Skeletal muscle satellite cell (primary cell): ENCODE measurements at regions not wholly inside any gene's neighbourhood (a gene's known extent, or its start where the extent isn't known, plus 50 kb on each side); places are given as distances from the start of the nearest gene placed in this dataset.

Experiments
- H3K27me3 ChIP-seq: 2 replicates; pipeline ENCODE4 v1.7.0; 2013; ENCODE audit warnings: low read length; ENCODE audit not compliant: control insufficient read depth, insufficient read depth
- H3K36me3 ChIP-seq: 2 replicates; pipeline ENCODE4 v1.7.0; 2013; ENCODE audit warnings: mild to moderate bottlenecking, control low read depth, low read length; ENCODE audit not compliant: insufficient read depth
- H3K4me1 ChIP-seq: 2 replicates; pipeline ENCODE4 v1.7.0; 2013; ENCODE audit warnings: low read length; ENCODE audit not compliant: control insufficient read depth, insufficient read depth
- H3K4me2 ChIP-seq: 2 replicates; pipeline ENCODE4 v1.7.0; 2013; ENCODE audit warnings: mild to moderate bottlenecking, low read length
- H3K4me3 ChIP-seq: 2 replicates; pipeline ENCODE4 v1.7.0; 2013; ENCODE audit warnings: low read length
- H3K9ac ChIP-seq: 2 replicates; pipeline ENCODE4 v1.7.0; 2013; ENCODE audit warnings: mild to moderate bottlenecking, low read depth, low read length, moderate library complexity
- H3K9me3 ChIP-seq: replicated peaks from 2 replicates; pipeline ENCODE4 v1.7.0; 2013; ENCODE audit warnings: mild to moderate bottlenecking, control low read depth, low read length

- no peaks in the 10 kb centered on the region for H3K4me1 ChIP-seq
- no peaks in the 10 kb centered on the region for H3K9me3 ChIP-seq
- H3K36me3 ChIP-seq = no peaks in the 10 kb centered on the region
- no peak overlapping the region for H3K4me3 ChIP-seq
- no peak overlapping the region for H3K9ac ChIP-seq
- no peak overlapping the region for H3K4me2 ChIP-seq
- H3K27me3 ChIP-seq = no peaks in the 10 kb centered on the region
Measured at GRCh38 chr4:173866322-173867026, 336.4 kb upstream of the HAND2 start.

GRCh38 chr4:173862754-173863153 is 332.7 kb upstream of the HAND2 start:
- H3K27me3 ChIP-seq = no peaks in the 10 kb centered on the region
- no peaks in the 10 kb centered on the region for H3K9me3 ChIP-seq
- no peak overlapping the region for H3K4me3 ChIP-seq
- no peak overlapping the region for H3K4me2 ChIP-seq
- H3K36me3 ChIP-seq = no peaks in the 10 kb centered on the region
- H3K4me1 ChIP-seq = no peaks in the 10 kb centered on the region
- no peak overlapping the region for H3K9ac ChIP-seq

GRCh38 chr4:173860094-173860493 is 330.1 kb upstream of the HAND2 start:
- Histone ChIP-seq H3K27me3 (no peaks in the 10 kb centered on the region), H3K4me2 (no peak overlapping the region), H3K36me3 (no peaks in the 10 kb centered on the region), H3K9ac (no peak overlapping the region), H3K9me3 (no peaks in the 10 kb centered on the region), H3K4me1 (no peaks in the 10 kb centered on the region), H3K4me3 (no peak overlapping the region)

GRCh38 chr4:173859091-173859713 is 329.2 kb upstream of the HAND2 start:
- no peaks in the 10 kb centered on the region for H3K9me3 ChIP-seq

GRCh38 chr4:173858471-173858870 is 328.4 kb upstream of the HAND2 start:
- Histone ChIP-seq H3K27me3 (no peaks in the 10 kb centered on the region), H3K9me3 (no peaks in the 10 kb centered on the region), H3K36me3 (no peaks in the 10 kb centered on the region), H3K4me3 (no peak overlapping the region), H3K9ac (no peak overlapping the region), H3K4me1 (no peaks in the 10 kb centered on the region), H3K4me2 (no peak overlapping the region)

More at GRCh38 chr4:173859091-173859713, 329.2 kb upstream of the HAND2 start:
- H3K27me3 ChIP-seq = no peaks in the 10 kb centered on the region
- no peak overlapping the region for H3K4me3 ChIP-seq
- no peak overlapping the region for H3K4me2 ChIP-seq
- H3K36me3 ChIP-seq = no peaks in the 10 kb centered on the region
- no peak overlapping the region for H3K9ac ChIP-seq
- no peaks in the 10 kb centered on the region for H3K4me1 ChIP-seq

- Histone ChIP-seq H3K4me3 (no peak overlapping the region), H3K9me3 (no peaks in the 10 kb centered on the region), H3K9ac (no peak overlapping the region), H3K4me1 (no peaks in the 10 kb centered on the region), H3K4me2 (no peak overlapping the region), H3K27me3 (no peaks in the 10 kb centered on the region), H3K36me3 (no peaks in the 10 kb centered on the region)
Measured at GRCh38 chr4:173857828-173858227, 327.8 kb upstream of the HAND2 start.

GRCh38 chr4:173855015-173855414 is 325.0 kb upstream of the HAND2 start:
- Histone ChIP-seq H3K4me1 (no peaks in the 10 kb centered on the region), H3K27me3 (no peaks in the 10 kb centered on the region), H3K4me3 (no peak overlapping the region), H3K9ac (no peak overlapping the region), H3K4me2 (no peak overlapping the region), H3K36me3 (no peaks in the 10 kb centered on the region), H3K9me3 (no peaks in the 10 kb centered on the region)

GRCh38 chr4:173852775-173853174 is 322.7 kb upstream of the HAND2 start:
- no peaks in the 10 kb centered on the region for H3K36me3 ChIP-seq

GRCh38 chr4:173845580-173845979 is 315.6 kb upstream of the HAND2 start:
- no peak overlapping the region for H3K4me3 ChIP-seq
- H3K27me3 ChIP-seq = no peaks in the 10 kb centered on the region

More at GRCh38 chr4:173852775-173853174, 322.7 kb upstream of the HAND2 start:
- H3K9ac ChIP-seq = no peak overlapping the region
- H3K27me3 ChIP-seq = no peaks in the 10 kb centered on the region
- H3K4me3 ChIP-seq = no peak overlapping the region
- no peak overlapping the region for H3K4me2 ChIP-seq
- H3K9me3 ChIP-seq = no peaks in the 10 kb centered on the region
- no peaks in the 10 kb centered on the region for H3K4me1 ChIP-seq

GRCh38 chr4:173839865-173840264 is 309.8 kb upstream of the HAND2 start:
- H3K9me3 ChIP-seq = no peaks in the 10 kb centered on the region
- no peak overlapping the region for H3K9ac ChIP-seq
- H3K4me3 ChIP-seq = no peak overlapping the region
- no peaks in the 10 kb centered on the region for H3K36me3 ChIP-seq
- H3K4me1 ChIP-seq = no peaks in the 10 kb centered on the region
- no peaks in the 10 kb centered on the region for H3K27me3 ChIP-seq
- H3K4me2 ChIP-seq = no peak overlapping the region

More at GRCh38 chr4:173845580-173845979, 315.6 kb upstream of the HAND2 start:
- Histone ChIP-seq H3K9ac (no peak overlapping the region), H3K9me3 (no peaks in the 10 kb centered on the region), H3K36me3 (no peaks in the 10 kb centered on the region), H3K4me1 (no peaks in the 10 kb centered on the region), H3K4me2 (no peak overlapping the region)

GRCh38 chr4:173837517-173837916 is 307.5 kb upstream of the HAND2 start:
- H3K9me3 ChIP-seq = no peaks in the 10 kb centered on the region
- H3K4me1 ChIP-seq = no peaks in the 10 kb centered on the region

GRCh38 chr4:173835903-173836302 is 305.9 kb upstream of the HAND2 start:
- H3K4me3 ChIP-seq = no peak overlapping the region
- H3K36me3 ChIP-seq = no peaks in the 10 kb centered on the region
- no peak overlapping the region for H3K9ac ChIP-seq
- no peaks in the 10 kb centered on the region for H3K4me1 ChIP-seq
- no peaks in the 10 kb centered on the region for H3K9me3 ChIP-seq
- no peaks in the 10 kb centered on the region for H3K27me3 ChIP-seq
- no peak overlapping the region for H3K4me2 ChIP-seq

More at GRCh38 chr4:173837517-173837916, 307.5 kb upstream of the HAND2 start:
- H3K4me2 ChIP-seq = no peak overlapping the region
- H3K36me3 ChIP-seq = no peaks in the 10 kb centered on the region
- no peaks in the 10 kb centered on the region for H3K27me3 ChIP-seq
- no peak overlapping the region for H3K9ac ChIP-seq
- no peak overlapping the region for H3K4me3 ChIP-seq
